Chondrocyte (in vitro differentiated cells): ENCODE measurements at regions not wholly inside any gene's neighbourhood (a gene's known extent, or its start where the extent isn't known, plus 50 kb on each side); places are given as distances from the start of the nearest gene placed in this dataset.

Experiments used
- DNase-seq: peaks from one replicate; pipeline ENCODE4 v3.0.0; 2021; ENCODE audit warnings: mixed read lengths, low spot score
- H3K27ac Mint-ChIP-seq: one replicate; pipeline ENCODE4 v1.8.0; 2021; ENCODE audit warnings: mild to moderate bottlenecking, moderate library complexity, mixed read lengths; ENCODE audit not compliant: unreplicated experiment
- H3K27me3 Mint-ChIP-seq: 2 replicates; pipeline ENCODE4 v1.8.0; 2021; ENCODE audit warnings: low read depth, mixed read lengths
- H3K36me3 Mint-ChIP-seq: 2 replicates; pipeline ENCODE4 v1.8.0; 2021; ENCODE audit warnings: low read depth, mixed read lengths
- H3K4me1 Mint-ChIP-seq: 2 replicates; pipeline ENCODE4 v1.8.0; 2021; ENCODE audit warnings: low read depth, mild to moderate bottlenecking, mixed read lengths
- H3K4me3 Mint-ChIP-seq: one replicate; pipeline ENCODE4 v1.8.0; 2021; ENCODE audit warnings: mild to moderate bottlenecking, moderate library complexity, mixed read lengths; ENCODE audit not compliant: unreplicated experiment
- H3K9me3 Mint-ChIP-seq: 2 replicates; pipeline ENCODE4 v1.8.0; 2021; ENCODE audit warnings: low read depth, mixed read lengths
- CTCF ChIP-seq: fragments of 200-600 bp; sonication (generic); IDR thresholded peaks from 2 replicates; pipeline ENCODE4 v1.5.0; 2021; ENCODE audit warnings: antibody characterized with exemption, mild to moderate bottlenecking, moderate library complexity

- Mint-ChIP-seq H3K36me3 (no peaks in the 10 kb centered on the region), H3K9me3 (no peaks in the 10 kb centered on the region), H3K27ac (no peak overlapping the region), H3K27me3 (no peaks in the 10 kb centered on the region), H3K4me3 (no peak overlapping the region), H3K4me1 (no peaks in the 10 kb centered on the region)
- TF ChIP-seq CTCF = no peak
- no peak for DNase-seq
These were observed 1289.1 kb downstream of the STIM2 start for GRCh38 chr4:28149762-28150161.

GRCh38 chr4:28151314-28151713, 1290.7 kb downstream of the STIM2 start:
- H3K9me3 Mint-ChIP-seq = peaks cover 3% of the 10 kb centered on the region
- H3K4me3 Mint-ChIP-seq = no peak overlapping the region
- H3K27ac Mint-ChIP-seq = no peak overlapping the region
- no peak for DNase-seq
- no peaks in the 10 kb centered on the region for H3K4me1 Mint-ChIP-seq
- no peaks in the 10 kb centered on the region for H3K36me3 Mint-ChIP-seq
- no peak for TF ChIP-seq CTCF
- no peaks in the 10 kb centered on the region for H3K27me3 Mint-ChIP-seq

GRCh38 chr4:28167411-28167810, 1306.8 kb downstream of the STIM2 start:
- H3K27me3 Mint-ChIP-seq = no peaks in the 10 kb centered on the region
- no peaks in the 10 kb centered on the region for H3K36me3 Mint-ChIP-seq
- no peak for DNase-seq
- no peak for TF ChIP-seq CTCF
- peaks cover 21% of the 10 kb centered on the region for H3K4me1 Mint-ChIP-seq
- H3K27ac Mint-ChIP-seq = no peak overlapping the region
- no peak overlapping the region for H3K4me3 Mint-ChIP-seq
- peaks cover 21% of the 10 kb centered on the region for H3K9me3 Mint-ChIP-seq

GRCh38 chr4:28176942-28177341, 1316.3 kb downstream of the STIM2 start:
- H3K36me3 Mint-ChIP-seq = no peaks in the 10 kb centered on the region
- no peak overlapping the region for H3K4me3 Mint-ChIP-seq
- no peak for DNase-seq
- no peaks in the 10 kb centered on the region for H3K4me1 Mint-ChIP-seq
- no peaks in the 10 kb centered on the region for H3K27me3 Mint-ChIP-seq
- TF ChIP-seq CTCF = no peak
- no peaks in the 10 kb centered on the region for H3K9me3 Mint-ChIP-seq
- no peak overlapping the region for H3K27ac Mint-ChIP-seq

GRCh38 chr4:28177641-28178040, 1317.0 kb downstream of the STIM2 start:
- H3K4me3 Mint-ChIP-seq = no peak overlapping the region
- no peaks in the 10 kb centered on the region for H3K9me3 Mint-ChIP-seq
- no peak for DNase-seq
- no peak overlapping the region for H3K27ac Mint-ChIP-seq
- H3K4me1 Mint-ChIP-seq = no peaks in the 10 kb centered on the region
- no peak for TF ChIP-seq CTCF
- no peaks in the 10 kb centered on the region for H3K27me3 Mint-ChIP-seq
- H3K36me3 Mint-ChIP-seq = no peaks in the 10 kb centered on the region
